NCI-H2227 treated with DMSO at 0.1 percent for 48 hours (cell line): ENCODE measurements at regions not wholly inside any gene's neighbourhood (a gene's known extent, or its start where the extent isn't known, plus 50 kb on each side); places are given as distances from the start of the nearest gene placed in this dataset.

Source experiments
- DNase-seq: peaks from one replicate; lab custom pipeline; 2025; lab: John Stamatoyannopoulos, UW

GRCh38 chr12:13764748-13765147, 216.7 kb downstream of the GRIN2B start:
- DNase-seq: no peak

- peak; percentile 83 for DNase-seq
Observed at GRCh38 chr12:13749389-13749788, 232.0 kb downstream of the GRIN2B start.

GRCh38 chr12:13745111-13745860, 236.1 kb downstream of the GRIN2B start:
- DNase-seq: no peak

- no peak for DNase-seq
Observed at GRCh38 chr12:13744561-13744960, 236.8 kb downstream of the GRIN2B start.

GRCh38 chr12:13740149-13740545, 241.3 kb downstream of the GRIN2B start:
- no peak for DNase-seq

- DNase-seq: no peak
Observed at GRCh38 chr12:13735734-13736133, 245.7 kb downstream of the GRIN2B start.

GRCh38 chr12:13734584-13735152, 246.7 kb downstream of the GRIN2B start:
- no peak for DNase-seq

- DNase-seq: no peak
Observed at GRCh38 chr12:13727707-13728195, 253.7 kb downstream of the GRIN2B start.

DNA sequence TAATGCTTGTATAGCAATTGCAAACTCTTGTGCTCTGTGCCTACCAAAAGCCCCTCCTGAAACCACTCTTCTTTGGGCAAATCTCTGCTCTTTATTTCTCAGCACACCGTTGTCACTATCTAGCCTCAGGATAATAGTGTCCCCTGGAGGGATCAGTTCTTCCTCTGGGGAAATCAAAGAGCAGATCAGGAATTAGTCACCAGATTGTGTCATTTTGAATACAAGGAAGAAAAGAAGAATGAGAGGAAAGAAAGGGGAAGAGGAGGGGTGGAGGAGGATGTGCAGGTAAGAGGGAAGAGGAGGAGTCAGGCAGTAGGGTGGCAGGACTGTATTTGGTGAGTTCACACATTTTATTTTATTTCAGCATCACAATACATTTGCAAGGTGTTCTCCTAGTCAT, 256.4 kb downstream of the GRIN2B start:
- DNase-seq: no peak

DNA sequence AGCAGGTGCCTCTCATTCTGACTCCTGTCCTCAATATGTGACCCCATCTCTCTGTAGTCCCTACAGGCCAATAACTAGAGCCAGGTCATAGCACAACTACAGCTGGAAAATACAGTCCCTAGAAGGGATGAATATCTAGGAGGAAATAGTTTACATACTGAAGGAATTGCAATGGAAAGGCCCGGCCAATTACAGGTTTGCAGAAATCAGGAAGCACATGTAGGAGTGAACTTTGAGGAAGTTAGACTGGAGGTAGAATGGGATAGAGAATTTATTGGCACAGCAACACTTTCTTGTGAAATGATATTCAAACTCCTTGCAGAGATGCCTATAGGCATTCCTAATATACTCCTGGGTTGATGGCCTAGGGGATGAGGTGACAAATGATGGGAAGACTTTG, 257.3 kb downstream of the GRIN2B start:
- no peak for DNase-seq

- DNase-seq: no peak
Observed at GRCh38 chr12:13719986-13720385, 261.4 kb downstream of the GRIN2B start.

DNA sequence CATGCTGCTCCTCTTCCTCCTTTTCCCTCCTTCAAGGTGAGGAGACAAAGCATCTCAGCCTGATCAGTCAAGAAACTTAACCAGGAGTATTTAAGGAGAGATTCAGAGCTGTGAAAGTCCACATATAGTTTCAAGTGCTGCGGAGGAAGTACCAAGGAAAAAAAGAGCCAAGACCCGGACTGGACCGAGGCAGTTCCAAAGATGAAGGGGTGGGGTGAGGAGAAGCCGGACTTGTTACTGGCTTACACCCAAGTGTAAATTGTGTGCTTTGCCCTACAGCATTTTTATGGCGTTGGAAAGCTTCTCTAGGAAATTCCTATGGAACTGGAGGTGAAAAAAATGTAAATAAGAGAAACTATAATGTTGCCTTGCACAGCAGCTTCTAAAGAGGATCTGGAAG, 263.1 kb downstream of the GRIN2B start:
- DNase-seq: no peak

- no peak for DNase-seq
Observed at GRCh38 chr12:13716119-13716518, 265.3 kb downstream of the GRIN2B start.

DNA sequence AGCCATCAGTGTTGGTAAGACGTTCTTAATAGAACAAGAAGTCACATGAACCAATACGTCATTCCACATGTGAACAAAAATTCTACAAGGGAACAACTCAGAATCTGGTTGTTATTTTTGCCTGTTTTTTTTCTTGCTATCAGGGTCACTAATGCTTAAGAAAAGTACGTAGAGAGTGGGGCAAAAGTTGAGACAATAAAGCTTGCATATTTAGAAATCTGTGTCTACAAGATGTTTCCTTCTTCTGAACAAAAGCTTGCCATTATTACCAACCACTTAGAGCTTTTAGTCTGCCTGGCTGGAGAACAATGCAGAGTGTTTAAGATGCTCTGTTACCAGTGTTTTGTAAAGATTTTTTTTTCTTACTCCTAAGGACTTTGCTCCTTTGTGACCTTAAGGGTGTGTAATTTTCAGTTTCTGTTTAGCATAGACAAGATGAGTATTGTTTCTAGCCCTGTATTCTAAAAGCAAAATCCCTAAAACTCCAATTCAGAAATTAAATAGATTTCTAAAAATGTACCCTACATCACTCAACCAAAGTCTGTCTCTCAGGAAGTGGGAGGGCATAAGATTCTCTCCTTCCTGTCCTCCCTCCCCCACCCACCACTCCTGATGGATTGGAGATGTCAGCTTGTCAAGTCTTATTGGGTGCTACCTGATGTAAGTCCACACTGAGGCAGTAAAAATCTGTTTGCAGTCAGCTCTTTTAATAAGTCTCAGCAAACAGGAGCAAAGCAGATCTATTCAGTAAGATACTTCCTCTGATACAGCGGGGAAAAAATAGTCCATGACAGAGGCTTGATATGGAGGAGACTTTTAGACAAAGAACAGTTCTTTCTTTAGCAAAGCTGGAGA, 267.6 kb downstream of the GRIN2B start:
- DNase-seq: peak; percentile 61

DNA sequence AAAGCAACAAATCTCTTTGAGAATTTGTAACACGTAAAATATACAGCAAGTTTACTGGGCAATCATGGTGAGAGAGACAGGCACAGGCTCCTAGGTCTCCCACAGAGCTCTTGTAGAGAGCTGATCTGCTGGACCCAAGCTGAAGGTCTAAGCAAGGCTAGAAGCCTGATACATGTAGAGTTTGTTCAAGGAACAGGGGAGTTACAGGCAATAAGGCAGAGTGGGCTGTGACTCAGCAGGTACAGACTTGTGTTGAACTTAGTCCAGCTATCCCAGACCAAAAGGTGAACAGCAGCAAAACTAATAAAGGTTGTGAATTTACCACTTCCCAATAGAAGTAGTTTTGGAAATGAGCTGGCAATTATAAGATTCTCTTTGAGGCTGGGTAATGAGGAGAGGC, 273.6 kb downstream of the GRIN2B start:
- DNase-seq: no peak

- DNase-seq: no peak
Observed at GRCh38 chr12:13702381-13702780, 279.0 kb downstream of the GRIN2B start.

DNA sequence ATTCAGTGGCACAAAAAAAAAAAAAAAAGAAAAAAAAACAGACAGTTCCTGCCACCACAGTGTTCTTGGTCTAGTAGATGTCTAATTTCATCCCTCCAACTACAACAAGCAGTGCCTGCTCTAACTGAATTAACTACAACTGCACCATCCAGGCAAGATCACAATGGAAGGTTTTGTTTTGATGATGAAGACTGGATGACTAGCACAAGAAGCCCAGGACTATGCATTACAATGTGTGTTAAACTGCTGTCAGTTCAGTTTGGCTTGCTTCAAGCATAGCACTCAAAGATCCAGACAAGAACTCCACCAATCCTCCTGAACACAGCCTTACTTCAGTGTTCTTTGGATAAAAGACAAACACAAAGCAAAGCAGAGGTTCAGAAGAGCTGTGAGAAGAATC, 279.9 kb downstream of the GRIN2B start:
- DNase-seq: no peak

GRCh38 chr12:13697973-13698372, 283.4 kb downstream of the GRIN2B start:
- no peak for DNase-seq

- no peak for DNase-seq
Observed at GRCh38 chr12:13695781-13696180, 285.6 kb downstream of the GRIN2B start.

DNA sequence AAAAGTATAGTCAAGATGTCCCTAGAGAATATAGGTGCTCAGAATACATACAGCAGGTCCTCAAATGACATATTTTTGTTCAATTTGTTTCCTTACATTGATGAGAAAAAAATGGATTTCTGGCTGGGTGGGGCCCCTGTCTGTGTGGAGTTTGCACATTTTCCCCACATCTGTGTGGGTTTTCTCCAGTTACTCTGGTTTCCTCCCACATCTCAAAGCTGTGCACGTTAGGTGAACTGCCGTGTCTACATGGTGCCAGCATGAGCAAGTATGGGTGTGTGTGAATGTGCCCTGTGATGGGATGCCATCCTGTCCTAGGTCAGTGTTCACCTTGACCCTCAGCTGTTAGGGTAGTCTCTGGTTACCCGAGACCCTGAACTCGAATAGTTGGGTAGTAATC, 289.1 kb downstream of the GRIN2B start:
- DNase-seq: no peak

DNA sequence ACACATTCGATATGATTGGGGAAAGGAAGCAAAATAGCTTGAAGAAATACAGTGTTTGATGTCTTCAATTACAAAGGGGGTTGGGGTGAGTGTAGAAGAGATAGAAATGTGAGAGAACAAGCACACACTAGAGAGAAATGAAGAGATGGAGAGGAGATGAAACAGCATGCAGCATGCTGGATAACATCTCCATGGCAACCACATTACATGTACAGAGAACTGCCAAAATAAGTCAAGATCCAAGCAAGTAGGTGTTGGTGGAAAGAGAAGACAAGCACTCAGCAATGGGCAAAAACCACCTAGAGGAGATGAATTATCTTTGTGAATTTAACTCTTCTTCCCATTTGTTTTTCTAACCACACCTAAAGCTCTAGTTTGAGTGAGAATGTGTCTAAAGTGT, 289.8 kb downstream of the GRIN2B start:
- no peak for DNase-seq

GRCh38 chr12:13687633-13688032, 293.8 kb downstream of the GRIN2B start:
- DNase-seq: no peak

GRCh38 chr12:13686260-13686659, 295.1 kb downstream of the GRIN2B start:
- peak; percentile 75 for DNase-seq
